HG02973 (cell line): ENCODE measurements at regions not wholly inside any gene's neighbourhood (a gene's known extent, or its start where the extent isn't known, plus 50 kb on each side); places are given as distances from the start of the nearest gene placed in this dataset.

Experiments
- ATAC-seq: cut with Tn5 transposase; IDR thresholded peaks from one replicate; pipeline ENCODE4 v1.9.1; 2021; ENCODE audit warnings: moderate library complexity; ENCODE audit not compliant: unreplicated experiment

DNA sequence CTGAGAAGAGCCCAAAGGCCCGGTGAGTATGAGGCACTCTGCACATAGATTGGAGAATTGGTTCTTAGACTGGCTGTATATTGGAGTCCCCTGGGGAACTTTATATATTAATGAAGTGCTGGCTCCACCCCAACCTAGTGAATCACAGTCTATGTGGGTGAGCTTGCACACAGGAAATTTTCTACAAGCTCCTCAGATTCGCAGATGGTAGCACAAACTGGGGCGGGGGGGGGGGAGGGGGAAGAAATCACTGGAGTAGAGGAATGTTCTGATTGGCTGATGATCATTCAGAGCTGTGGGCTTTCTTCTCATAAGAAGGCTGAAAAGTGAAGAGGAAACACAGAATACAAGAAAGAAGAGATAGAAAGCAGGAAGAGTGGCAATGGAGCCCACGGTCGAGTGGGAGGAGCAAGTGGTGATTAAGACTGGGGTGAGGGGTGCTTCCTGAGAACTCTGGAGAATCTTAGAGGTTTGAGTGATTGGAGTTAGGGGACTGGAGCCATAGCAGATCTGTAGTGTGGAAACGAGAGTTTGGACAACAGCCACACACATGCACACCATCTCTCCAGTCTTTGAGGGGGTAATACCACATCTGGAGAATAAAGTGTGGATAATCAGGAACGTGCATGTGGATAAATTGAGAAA lies 465.9 kb upstream of the DAB1 start:
- no peak for ATAC-seq

DNA sequence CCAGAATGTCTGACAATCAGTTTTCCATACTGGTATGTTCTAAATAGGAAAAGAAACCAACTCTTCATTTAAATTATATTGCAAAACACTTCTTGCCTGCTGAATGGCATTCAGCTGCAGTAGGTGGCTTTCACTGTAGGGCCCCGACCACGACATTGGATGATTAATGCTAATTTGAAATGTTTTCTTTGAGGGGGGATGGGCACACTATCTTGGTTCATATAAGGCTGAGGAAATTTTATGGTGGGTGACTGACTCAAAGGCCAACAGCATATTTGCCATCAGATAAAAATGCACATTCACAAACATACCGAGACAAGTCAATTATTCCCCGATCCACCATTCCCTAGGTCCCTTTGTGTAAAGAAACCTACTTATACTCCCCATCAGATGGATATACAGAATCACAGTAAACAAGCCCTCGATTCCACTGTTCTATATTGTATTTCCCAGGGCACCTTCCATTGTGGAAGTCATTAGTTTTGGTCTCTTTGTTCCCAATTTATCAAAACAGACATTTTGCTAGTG lies 464.2 kb upstream of the DAB1 start:
- ATAC-seq: no peak

- ATAC-seq: no peak
Observed at GRCh38 chr1:57886376-57886775, 462.5 kb upstream of the DAB1 start.

- no peak for ATAC-seq
Observed at GRCh38 chr1:57883642-57883995, 459.8 kb upstream of the DAB1 start.

DNA sequence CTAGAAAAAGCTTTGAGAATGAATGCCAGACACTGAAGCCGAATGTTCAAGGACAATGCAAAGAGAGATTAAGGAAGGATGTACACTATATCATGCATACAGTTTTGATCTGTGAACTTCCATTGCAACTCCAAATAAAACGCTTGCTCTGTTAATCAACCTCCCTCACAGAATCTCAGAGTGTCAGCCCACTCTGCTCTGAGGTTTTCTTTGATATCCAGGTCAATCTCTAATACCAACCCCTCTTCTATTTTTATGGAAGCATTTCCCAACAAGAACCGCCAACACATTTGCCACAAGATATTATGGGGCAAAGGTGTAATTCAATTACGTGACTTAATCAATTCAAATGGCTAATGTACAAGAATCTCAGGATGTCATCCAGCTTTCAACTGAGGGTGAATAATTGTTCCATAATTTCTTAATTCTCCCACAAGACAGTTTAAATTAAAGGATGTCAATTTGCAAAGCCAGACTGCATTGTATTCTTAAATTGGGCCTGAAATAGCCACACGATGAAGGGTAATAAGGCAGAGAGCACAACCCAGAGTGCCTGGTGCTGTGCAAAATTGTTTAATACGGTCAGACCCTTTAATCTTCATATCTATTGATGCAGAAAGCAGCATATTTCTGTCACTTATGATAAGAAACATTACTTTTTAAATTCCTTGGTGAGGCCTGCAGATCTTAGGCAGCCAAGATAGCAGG lies 459.2 kb upstream of the DAB1 start:
- ATAC-seq: no peak

DNA sequence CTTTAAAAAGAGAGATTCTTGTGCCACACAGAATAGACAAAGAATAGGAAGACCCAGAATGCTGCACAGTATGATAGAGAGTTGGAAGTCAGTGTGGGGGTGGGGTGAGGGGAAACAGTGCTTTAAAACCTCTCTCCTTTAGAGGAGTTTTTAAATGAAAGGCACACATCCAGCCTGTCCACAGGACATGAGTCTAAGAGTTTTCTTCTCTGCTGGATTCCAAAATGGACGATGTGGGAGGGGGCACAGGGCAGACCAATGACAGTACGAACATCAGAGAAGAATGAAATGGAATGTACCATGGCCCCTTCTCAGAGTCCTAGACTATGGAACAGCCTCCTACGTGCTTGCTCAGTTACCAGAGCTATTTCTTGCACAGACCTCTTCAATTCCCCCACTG lies 458.2 kb upstream of the DAB1 start:
- no peak for ATAC-seq

- ATAC-seq: no peak
Observed at GRCh38 chr1:57881639-57882038, 457.8 kb upstream of the DAB1 start.

DNA sequence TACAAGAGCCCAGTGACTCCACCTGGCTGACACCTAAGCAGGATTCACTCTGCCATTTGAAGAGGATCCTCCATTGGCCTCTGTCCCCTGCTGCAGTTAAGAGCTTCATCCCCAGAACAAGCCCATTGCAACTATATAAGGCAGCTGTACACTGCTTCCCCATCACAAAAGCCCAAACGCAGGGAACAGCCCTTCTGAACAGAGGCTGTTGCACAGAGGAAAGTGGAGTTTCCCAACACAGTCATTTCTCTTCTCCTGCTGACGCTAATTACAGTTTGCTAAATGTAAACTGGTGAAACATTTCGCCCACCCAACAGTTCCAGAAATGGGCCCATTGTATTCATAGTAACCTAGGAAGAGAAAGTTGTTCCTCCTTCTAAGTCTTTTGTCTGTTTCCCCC lies 455.8 kb upstream of the DAB1 start:
- no peak for ATAC-seq

- no peak for ATAC-seq
Observed at GRCh38 chr1:57874418-57874877, 450.6 kb upstream of the DAB1 start.

- ATAC-seq: no peak
Observed at GRCh38 chr1:57872913-57873312, 449.1 kb upstream of the DAB1 start.

GRCh38 chr1:57868908-57869307 lies 445.0 kb upstream of the DAB1 start:
- ATAC-seq: no peak

DNA sequence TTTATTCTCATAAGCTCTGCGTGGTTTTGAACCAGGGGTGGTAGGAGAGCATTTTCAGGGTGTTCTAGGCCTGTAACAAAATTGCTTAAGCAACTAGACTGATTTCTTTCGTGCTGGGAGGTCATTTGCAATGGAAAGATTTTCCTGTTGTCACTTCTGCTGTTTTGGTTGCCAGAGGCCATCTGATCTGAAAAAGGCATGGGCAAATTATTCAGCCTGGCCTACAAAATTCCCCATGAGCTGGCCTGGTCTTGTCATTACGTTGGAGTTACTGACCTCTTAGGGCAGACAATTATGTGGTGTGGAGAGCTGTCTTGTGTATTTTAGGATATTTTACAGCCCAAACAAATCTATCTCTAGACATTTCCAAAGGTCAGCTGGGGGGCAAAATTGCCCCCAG lies 444.4 kb upstream of the DAB1 start:
- ATAC-seq: no peak

DNA sequence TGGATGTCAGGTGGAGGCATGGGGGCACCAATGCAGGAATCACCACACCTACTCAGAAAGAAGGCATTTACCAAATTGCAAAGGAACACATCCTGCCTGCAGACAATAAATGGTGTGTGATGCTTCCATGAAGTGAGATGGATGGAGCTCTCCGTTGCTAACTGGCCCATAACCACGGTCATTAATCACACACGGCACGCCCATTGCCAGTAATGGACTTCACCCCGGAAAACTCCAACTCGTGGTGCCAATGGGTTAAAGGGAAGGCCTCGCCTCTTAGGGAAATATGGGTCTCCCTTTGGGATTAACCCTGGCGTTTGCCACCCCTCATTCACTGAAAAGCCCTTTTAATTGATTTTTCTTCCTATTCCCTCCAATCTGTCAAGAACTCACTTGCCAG lies 443.1 kb upstream of the DAB1 start:
- ATAC-seq: no peak

DNA sequence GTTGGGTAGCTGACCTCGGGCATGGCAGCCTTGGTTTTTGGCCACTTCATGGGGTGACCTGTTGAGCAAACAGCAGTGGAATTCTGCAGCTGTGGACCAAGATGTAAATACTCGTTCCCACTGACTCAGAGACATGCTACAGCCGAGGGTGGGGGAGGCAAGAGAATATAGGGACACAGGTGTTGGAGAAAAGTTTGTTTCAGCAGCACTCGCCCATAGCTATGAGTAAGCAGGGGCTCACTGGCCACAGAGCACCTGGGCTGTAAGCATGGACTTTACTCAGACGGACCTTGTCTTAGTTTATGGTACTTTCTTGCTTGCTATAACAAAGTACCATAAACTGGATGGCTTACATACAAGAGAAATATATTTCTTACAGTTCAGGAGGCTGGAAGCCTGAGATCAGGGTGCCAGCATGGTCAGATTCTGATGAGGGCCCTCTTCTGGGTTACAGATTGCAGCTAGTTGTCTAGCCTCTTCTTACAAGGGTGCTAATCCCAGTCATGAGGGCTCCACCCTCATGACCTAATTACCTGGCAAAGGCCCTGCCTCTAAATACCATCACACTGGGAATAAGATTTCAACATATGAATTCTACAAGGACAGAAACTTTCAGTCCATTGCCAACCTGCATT lies 437.2 kb upstream of the DAB1 start:
- ATAC-seq: no peak

DNA sequence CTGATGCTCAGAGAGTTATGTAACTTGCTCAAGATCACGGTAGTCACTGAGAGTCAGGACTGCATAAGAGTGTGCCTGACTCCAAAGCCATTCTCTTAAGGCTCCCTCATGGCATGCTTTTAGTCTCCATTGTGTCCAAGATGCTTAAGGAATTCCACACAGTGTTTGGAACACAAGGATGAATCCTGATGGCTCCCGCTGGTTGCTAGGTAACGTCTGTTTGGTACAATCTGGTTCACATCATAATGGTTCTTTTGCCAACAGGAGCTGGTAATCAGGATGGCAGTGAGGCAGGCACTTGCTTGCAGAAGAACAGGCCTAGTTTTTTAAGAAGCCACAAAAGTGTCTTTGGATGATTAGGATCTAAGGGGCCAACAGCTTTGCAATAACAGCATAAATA lies 436.5 kb upstream of the DAB1 start:
- no peak for ATAC-seq

GRCh38 chr1:57858740-57859139 lies 434.9 kb upstream of the DAB1 start:
- ATAC-seq: no peak

- no peak for ATAC-seq
Observed at GRCh38 chr1:57857809-57858208, 433.9 kb upstream of the DAB1 start.

- ATAC-seq: no peak
Observed at GRCh38 chr1:57854436-57854835, 430.6 kb upstream of the DAB1 start.

GRCh38 chr1:57850176-57850940 lies 426.5 kb upstream of the DAB1 start:
- no peak for ATAC-seq

DNA sequence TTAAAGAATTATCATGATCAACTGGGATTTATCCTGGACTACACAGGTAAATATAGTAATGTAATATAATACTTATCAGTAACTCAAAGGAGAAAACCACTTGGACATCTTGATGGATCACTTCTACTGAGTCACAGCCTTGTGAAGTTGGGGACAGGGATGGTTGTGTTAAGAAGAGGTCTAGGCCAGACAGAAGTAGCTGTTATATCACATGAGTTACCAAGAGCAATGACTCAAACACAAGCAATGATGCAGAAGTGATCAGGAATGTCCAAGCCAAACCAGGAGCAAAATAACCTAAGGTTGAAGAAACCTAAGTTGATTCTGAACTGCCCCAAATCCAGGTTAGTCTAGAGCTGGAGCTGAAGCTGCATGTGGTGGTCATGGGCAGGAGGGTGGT lies 424.5 kb upstream of the DAB1 start:
- no peak for ATAC-seq

GRCh38 chr1:57845041-57845440 lies 421.2 kb upstream of the DAB1 start:
- ATAC-seq: no peak
